Activated T-helper 2 cell treated with anti-CD3 and anti-CD28 coated beads, Interferon-gamma antibody, Interleukin-2, Interleukin-4, amounts not matched to agents 10 μg/mL and 5 μg/mL and 100 μg/mL, durations not matched to agents 14 hours and 24 hours and 36 hours (primary cell): ENCODE measurements at regions not wholly inside any gene's neighbourhood (a gene's known extent, or its start where the extent isn't known, plus 50 kb on each side); places are given as distances from the start of the nearest gene placed in this dataset.

Source experiments
- DNase-seq: peaks from one replicate; pipeline ENCODE4 v3.0.0; 2021; ENCODE audit warnings: low spot score
- H3K27ac Mint-ChIP-seq: one replicate; pipeline ENCODE4 v1.8.0; 2021; ENCODE audit warnings: mixed read lengths
- H3K27me3 Mint-ChIP-seq: one replicate; pipeline ENCODE4 v1.8.0; 2021; ENCODE audit warnings: low read depth, mixed read lengths
- H3K36me3 Mint-ChIP-seq: one replicate; pipeline ENCODE4 v1.8.0; 2021; ENCODE audit warnings: low read depth, mixed read lengths
- H3K4me1 Mint-ChIP-seq: one replicate; pipeline ENCODE4 v1.8.0; 2021; ENCODE audit warnings: low read depth, mixed read lengths
- H3K4me3 Mint-ChIP-seq: one replicate; pipeline ENCODE4 v1.8.0; 2021; ENCODE audit warnings: low read depth, mild to moderate bottlenecking, moderate library complexity, mixed read lengths
- H3K9me3 Mint-ChIP-seq: one replicate; pipeline ENCODE4 v1.8.0; 2021; ENCODE audit warnings: mixed read lengths
- intact Hi-C: fragments of 100-400 bp; cut with micrococcal nuclease; formaldehyde crosslinking; loops from one replicate; pipeline ENCODE4 v1.15.1; 2023

DNA sequence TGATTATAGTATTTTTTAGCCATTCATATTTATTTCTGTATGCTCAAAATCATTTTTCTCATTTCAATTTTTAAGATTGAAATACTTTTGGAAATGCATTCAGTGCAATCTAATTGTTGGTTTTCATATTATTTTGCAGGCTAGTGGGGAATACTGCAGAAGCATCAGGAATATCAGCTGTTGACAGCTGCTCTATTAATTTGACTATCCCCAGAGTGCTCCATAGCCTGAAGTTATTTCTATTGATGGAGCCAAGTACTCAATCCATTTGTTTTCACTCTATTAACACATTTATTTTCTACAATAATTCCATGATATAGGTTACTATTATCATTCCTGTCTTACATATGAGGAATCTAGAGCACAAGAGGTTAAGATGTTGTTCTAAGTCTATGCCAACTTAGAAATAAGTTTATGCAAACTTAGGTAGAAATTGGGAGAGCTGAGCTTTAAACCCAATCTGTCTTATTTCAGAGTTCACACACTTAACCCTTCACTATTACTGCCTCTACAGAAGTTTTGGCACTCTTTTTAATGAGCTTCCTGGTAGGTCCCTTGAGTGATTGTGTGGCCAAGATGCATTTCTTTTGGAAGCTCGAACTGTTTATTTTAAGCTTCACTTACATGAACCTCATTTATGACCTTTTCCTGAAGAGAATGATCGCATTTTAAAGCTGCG lies 65.6 kb upstream of the PCDH18 start:
- no peak for DNase-seq
- no peaks in the 10 kb centered on the region for H3K4me1 Mint-ChIP-seq
- no peak overlapping the region for H3K27ac Mint-ChIP-seq
- no peaks in the 10 kb centered on the region for H3K36me3 Mint-ChIP-seq
- H3K9me3 Mint-ChIP-seq, result no peaks in the 10 kb centered on the region
- H3K27me3 Mint-ChIP-seq, result no peaks in the 10 kb centered on the region
- H3K4me3 Mint-ChIP-seq, result no peak overlapping the region
- intact Hi-C loops, result no loop called here

DNA sequence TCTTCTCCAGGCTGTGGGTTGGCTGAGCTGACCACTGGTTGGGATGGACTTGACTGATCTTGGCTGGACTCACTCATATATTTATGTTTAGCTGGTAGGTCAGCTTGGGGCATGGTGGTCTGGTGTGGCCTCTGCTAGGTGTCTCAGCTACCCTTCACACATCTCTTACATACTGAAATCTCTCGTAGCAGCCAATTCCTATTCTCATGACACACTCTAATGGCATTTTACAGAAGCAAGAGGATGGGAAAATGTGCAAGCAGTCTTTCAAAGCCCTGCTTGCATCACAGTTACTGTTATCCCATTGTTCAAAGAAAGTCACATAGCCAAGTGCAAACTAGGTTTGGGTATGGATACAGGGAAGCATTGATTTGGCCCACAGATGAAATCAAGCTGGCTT lies 55.5 kb upstream of the PCDH18 start:
- Mint-ChIP-seq H3K36me3 (no peaks in the 10 kb centered on the region), H3K4me3 (no peak overlapping the region), H3K27ac (no peak overlapping the region), H3K9me3 (no peaks in the 10 kb centered on the region), H3K4me1 (no peaks in the 10 kb centered on the region), H3K27me3 (no peaks in the 10 kb centered on the region)
- no peak for DNase-seq
- intact Hi-C loops, result no loop called here

DNA sequence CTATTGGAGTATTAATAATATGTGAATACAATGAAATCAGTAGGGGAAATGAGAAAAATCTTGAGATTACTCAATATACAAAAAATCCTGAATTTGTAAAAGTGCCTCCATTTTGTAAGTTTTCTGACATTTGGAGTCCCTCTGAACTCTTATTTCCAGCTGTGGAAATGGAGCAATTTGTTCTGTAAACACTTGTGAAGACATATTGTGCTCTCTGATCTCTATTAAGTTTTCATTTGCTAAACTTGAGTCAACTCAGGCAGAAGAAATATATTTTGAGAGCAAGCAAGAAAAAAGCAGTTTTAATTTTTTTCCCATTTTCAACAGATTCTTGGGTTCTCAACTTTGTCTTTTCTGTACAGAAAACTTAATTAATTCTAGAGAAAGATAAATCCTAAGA lies 51.4 kb upstream of the PCDH18 start:
- no peak for DNase-seq
- H3K36me3 Mint-ChIP-seq, result no peaks in the 10 kb centered on the region
- H3K9me3 Mint-ChIP-seq, result no peaks in the 10 kb centered on the region
- H3K27ac Mint-ChIP-seq, result no peak overlapping the region
- intact Hi-C loops, result no loop called here
- no peak overlapping the region for H3K4me3 Mint-ChIP-seq
- no peaks in the 10 kb centered on the region for H3K4me1 Mint-ChIP-seq
- no peaks in the 10 kb centered on the region for H3K27me3 Mint-ChIP-seq
